HL-60 (cell line): ENCODE measurements at regions not wholly inside any gene's neighbourhood (a gene's known extent, or its start where the extent isn't known, plus 50 kb on each side); places are given as distances from the start of the nearest gene placed in this dataset.

Experiments
- GABPA ChIP-seq: IDR thresholded peaks from 2 replicates; pipeline ENCODE4 v1.6.1; 2012; ENCODE audit warnings: low read depth
- POLR2AphosphoS5 ChIP-seq: IDR thresholded peaks from 2 replicates; pipeline ENCODE4 v1.6.1; 2012; ENCODE audit warnings: low read depth
- SPI1 ChIP-seq: IDR thresholded peaks from 2 replicates; pipeline ENCODE4 v1.6.1; 2012; ENCODE audit warnings: low read depth, mild to moderate bottlenecking, borderline replicate concordance
- TF ChIP-seq, protein P1 (sequence below): IDR thresholded peaks from one replicate; pipeline ENCODE4 v1.5.1; 2011; ENCODE audit warnings: low read length, control low read depth, inconsistent platforms; ENCODE audit not compliant: insufficient read depth
- TF ChIP-seq, protein P2 (sequence below): IDR thresholded peaks from 2 replicates; pipeline ENCODE4 v1.6.1; 2012; ENCODE audit warnings: low read depth; ENCODE audit not compliant: insufficient replicate concordance

DNA sequence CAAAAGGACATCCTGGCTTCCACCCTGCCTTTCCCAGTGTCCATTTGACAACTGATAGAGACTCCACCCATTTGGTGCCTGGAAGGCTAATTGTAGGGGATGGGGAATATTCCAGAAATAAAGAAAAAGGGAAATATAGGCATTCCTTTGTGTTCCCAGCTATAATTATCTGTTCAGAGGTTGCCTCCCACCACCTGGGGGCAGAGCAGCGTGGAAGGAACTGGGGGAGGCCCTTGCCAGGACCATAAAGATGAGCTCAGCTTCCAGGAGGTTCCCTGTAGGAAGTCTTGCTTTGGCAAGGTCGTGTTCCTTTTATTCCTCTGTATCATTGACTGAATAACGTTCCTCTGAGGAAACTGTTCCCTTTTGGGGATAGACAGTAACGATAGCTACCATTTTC lies 214.7 kb downstream of the TFAP2C start:
- TF ChIP-seq POLR2AphosphoS5 (no peak), GABPA (no peak), SPI1 (no peak)
- TF ChIP-seq, protein P1, sequence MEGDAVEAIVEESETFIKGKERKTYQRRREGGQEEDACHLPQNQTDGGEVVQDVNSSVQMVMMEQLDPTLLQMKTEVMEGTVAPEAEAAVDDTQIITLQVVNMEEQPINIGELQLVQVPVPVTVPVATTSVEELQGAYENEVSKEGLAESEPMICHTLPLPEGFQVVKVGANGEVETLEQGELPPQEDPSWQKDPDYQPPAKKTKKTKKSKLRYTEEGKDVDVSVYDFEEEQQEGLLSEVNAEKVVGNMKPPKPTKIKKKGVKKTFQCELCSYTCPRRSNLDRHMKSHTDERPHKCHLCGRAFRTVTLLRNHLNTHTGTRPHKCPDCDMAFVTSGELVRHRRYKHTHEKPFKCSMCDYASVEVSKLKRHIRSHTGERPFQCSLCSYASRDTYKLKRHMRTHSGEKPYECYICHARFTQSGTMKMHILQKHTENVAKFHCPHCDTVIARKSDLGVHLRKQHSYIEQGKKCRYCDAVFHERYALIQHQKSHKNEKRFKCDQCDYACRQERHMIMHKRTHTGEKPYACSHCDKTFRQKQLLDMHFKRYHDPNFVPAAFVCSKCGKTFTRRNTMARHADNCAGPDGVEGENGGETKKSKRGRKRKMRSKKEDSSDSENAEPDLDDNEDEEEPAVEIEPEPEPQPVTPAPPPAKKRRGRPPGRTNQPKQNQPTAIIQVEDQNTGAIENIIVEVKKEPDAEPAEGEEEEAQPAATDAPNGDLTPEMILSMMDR: no peak
- TF ChIP-seq, protein P2, sequence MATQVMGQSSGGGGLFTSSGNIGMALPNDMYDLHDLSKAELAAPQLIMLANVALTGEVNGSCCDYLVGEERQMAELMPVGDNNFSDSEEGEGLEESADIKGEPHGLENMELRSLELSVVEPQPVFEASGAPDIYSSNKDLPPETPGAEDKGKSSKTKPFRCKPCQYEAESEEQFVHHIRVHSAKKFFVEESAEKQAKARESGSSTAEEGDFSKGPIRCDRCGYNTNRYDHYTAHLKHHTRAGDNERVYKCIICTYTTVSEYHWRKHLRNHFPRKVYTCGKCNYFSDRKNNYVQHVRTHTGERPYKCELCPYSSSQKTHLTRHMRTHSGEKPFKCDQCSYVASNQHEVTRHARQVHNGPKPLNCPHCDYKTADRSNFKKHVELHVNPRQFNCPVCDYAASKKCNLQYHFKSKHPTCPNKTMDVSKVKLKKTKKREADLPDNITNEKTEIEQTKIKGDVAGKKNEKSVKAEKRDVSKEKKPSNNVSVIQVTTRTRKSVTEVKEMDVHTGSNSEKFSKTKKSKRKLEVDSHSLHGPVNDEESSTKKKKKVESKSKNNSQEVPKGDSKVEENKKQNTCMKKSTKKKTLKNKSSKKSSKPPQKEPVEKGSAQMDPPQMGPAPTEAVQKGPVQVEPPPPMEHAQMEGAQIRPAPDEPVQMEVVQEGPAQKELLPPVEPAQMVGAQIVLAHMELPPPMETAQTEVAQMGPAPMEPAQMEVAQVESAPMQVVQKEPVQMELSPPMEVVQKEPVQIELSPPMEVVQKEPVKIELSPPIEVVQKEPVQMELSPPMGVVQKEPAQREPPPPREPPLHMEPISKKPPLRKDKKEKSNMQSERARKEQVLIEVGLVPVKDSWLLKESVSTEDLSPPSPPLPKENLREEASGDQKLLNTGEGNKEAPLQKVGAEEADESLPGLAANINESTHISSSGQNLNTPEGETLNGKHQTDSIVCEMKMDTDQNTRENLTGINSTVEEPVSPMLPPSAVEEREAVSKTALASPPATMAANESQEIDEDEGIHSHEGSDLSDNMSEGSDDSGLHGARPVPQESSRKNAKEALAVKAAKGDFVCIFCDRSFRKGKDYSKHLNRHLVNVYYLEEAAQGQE: no peak
